Stomach (tissue), 4 donors: ENCODE measurements at regions not wholly inside any gene's neighbourhood (a gene's known extent, or its start where the extent isn't known, plus 50 kb on each side); places are given as distances from the start of the nearest gene placed in this dataset.

ENCODE experiments used
- CTCF ChIP-seq, 7 experiments: fragments of 450-650 bp in 4 of 7; fragments of 200-600 bp in 3 of 7; sonication (generic) in 3 of 7; IDR thresholded peaks; one replicate each; pipeline ENCODE4 v1.5.1; 2016 to 2019; ENCODE audit warnings: antibody characterized with exemption in 7 of 7, control low read depth in 2 of 7, mild to moderate bottlenecking in 1 of 7
- POLR2A ChIP-seq, 4 donors: fragments of 450-650 bp; IDR thresholded peaks; one replicate each; pipeline ENCODE4 v1.6.1; 2016; ENCODE audit warnings: antibody characterized with exemption in 4 of 4, control low read depth in 2 of 4, mild to moderate bottlenecking in 1 of 4, moderate library complexity in 1 of 4

GRCh38 chr6:91341473-91341872 is 754.6 kb upstream of the MAP3K7 start:
- no peak for TF ChIP-seq POLR2A (IDR thresholded peaks at IDR 0.05)
- TF ChIP-seq CTCF (IDR thresholded peaks at IDR 0.05), result no peak
